GM12878 (cell line): ENCODE measurements at regions not wholly inside any gene's neighbourhood (a gene's known extent, or its start where the extent isn't known, plus 50 kb on each side); places are given as distances from the start of the nearest gene placed in this dataset.

Experiments
- ATAC-seq: fragments of 200-7000 bp; cut with Tn5 transposase; 3 replicates; pipeline ENCODE4 v1.9.1; 2020; ENCODE audit warnings: mild to moderate bottlenecking, moderate library complexity
- BruUV-seq: library from RNA; stranded (reverse); fragments of 400-500 nt; replicated peaks from 2 replicates; lab custom pipeline; 2021; lab: Mats Ljungman, UMichigan
- CTCF ChIA-PET: fragments of 300-600 bp; sonication (Branson Sonifier 250); formaldehyde crosslinking; extraction: SDS; loops from one replicate; lab custom pipeline; 2021; ENCODE audit warnings: inconsistent platforms; lab: Yijun Ruan, JAX
- POLR2A ChIA-PET: fragments of 350-600 bp; formaldehyde crosslinking; extraction: SDS; loops from one replicate; lab custom pipeline; 2021; ENCODE audit warnings: inconsistent platforms; lab: Charles Lee
- RAD21 ChIA-PET: fragments of 300-600 bp; sonication (Branson Sonifier 250); formaldehyde crosslinking; loops from one replicate; lab custom pipeline; 2023; ENCODE audit warnings: antibody characterized with exemption; ENCODE audit not compliant: unreplicated experiment; lab: Charles Lee
- SMC1A ChIA-PET: fragments of 300-600 bp; sonication (Branson Sonifier 250); formaldehyde crosslinking; loops from one replicate; lab custom pipeline; 2023; ENCODE audit not compliant: unreplicated experiment, uncharacterized antibody; lab: Charles Lee
- DNase-seq: peaks from one replicate; pipeline ENCODE4 v3.0.0-alpha.2; 2011; ENCODE audit warnings: low read depth, low spot score
- FAIRE-seq: peaks from 3 replicates; lab custom pipeline; 2011; peaks lifted over from hg19 to GRCh38; lab: Jason Lieb, UNC
- H2AFZ ChIP-seq: 2 replicates; pipeline ENCODE4 v1.6.0; 2011; ENCODE audit warnings: low read depth, low read length, control low read depth; ENCODE audit not compliant: control insufficient read depth
- H3K27ac ChIP-seq: 2 replicates; pipeline ENCODE4 v1.5.1; 2011; ENCODE audit warnings: control low read depth; ENCODE audit not compliant: control insufficient read depth, insufficient read depth
- H3K27me3 ChIP-seq, 2 experiments: replicated peaks in 1 of 2; 2 replicates each; pipeline versions ENCODE4 v1.6.0 to v1.6.1; 2011; ENCODE audit warnings: low read length in 1 of 2; ENCODE audit not compliant: control insufficient read depth in 2 of 2, insufficient read depth in 2 of 2
- H3K36me3 ChIP-seq, 2 experiments: 2 replicates each; pipeline ENCODE4 v1.5.1; 2011; ENCODE audit warnings: low read length in 1 of 2; ENCODE audit not compliant: control insufficient read depth in 2 of 2, insufficient read depth in 2 of 2
- H3K4me1 ChIP-seq: 2 replicates; pipeline ENCODE4 v1.6.1; 2011; ENCODE audit warnings: mild to moderate bottlenecking, low read length, moderate library complexity, mixed read lengths; ENCODE audit not compliant: control insufficient read depth, insufficient read depth
- H3K4me2 ChIP-seq: 2 replicates; pipeline ENCODE4 v1.6.0; 2011; ENCODE audit warnings: control low read depth; ENCODE audit not compliant: control insufficient read depth, insufficient read depth
- H3K4me3 ChIP-seq: fragments of 200-600 bp; sonication (generic); 2 replicates; pipeline ENCODE4 v1.5.1; 2016
- H3K79me2 ChIP-seq: 2 replicates; pipeline ENCODE4 v1.6.0; 2011; ENCODE audit warnings: low read length; ENCODE audit not compliant: control insufficient read depth, insufficient read depth
- H3K9ac ChIP-seq: 2 replicates; pipeline ENCODE4 v1.8.0; 2011; ENCODE audit warnings: low read length, control low read depth, mixed read lengths; ENCODE audit not compliant: control insufficient read depth, insufficient read depth
- H3K9me3 ChIP-seq: replicated peaks from 3 replicates; pipeline ENCODE4 v1.5.1; 2011; ENCODE audit warnings: mild to moderate bottlenecking, low read length; ENCODE audit not compliant: control insufficient read depth, insufficient read depth
- H4K20me1 ChIP-seq: 2 replicates; pipeline ENCODE4 v1.6.0; 2011; ENCODE audit not compliant: control insufficient read depth, insufficient read depth
- BRCA1 ChIP-seq: IDR thresholded peaks from 2 replicates; pipeline ENCODE4 v1.6.1; 2011; ENCODE audit warnings: low read depth, low read length, improper control_type of control experiment
- CHD4 ChIP-seq: fragments of 200-600 bp; sonication (generic); IDR thresholded peaks from 2 replicates; pipeline ENCODE4 v1.6.1; 2016; ENCODE audit warnings: mild to moderate bottlenecking
- EED ChIP-seq: sonication (generic); IDR thresholded peaks from 2 replicates; pipeline ENCODE4 v1.6.1; 2016; ENCODE audit warnings: antibody characterized with exemption, low read depth
- FOXK2 ChIP-seq: fragments of 450-650 bp; IDR thresholded peaks from 2 replicates; pipeline ENCODE4 v1.6.1; 2017; ENCODE audit warnings: mild to moderate bottlenecking, moderate library complexity
- MAX ChIP-seq: IDR thresholded peaks from 2 replicates; pipeline ENCODE4 v1.6.1; 2012; ENCODE audit warnings: low read depth, low read length, improper control_type of control experiment
- MXI1 ChIP-seq: fragments of 150-350 bp; IDR thresholded peaks from 2 replicates; pipeline ENCODE4 v1.6.1; 2011; ENCODE audit warnings: low read depth, mild to moderate bottlenecking, inconsistent platforms, low read length, improper control_type of control experiment
- NFYA ChIP-seq: IDR thresholded peaks from 2 replicates; pipeline ENCODE4 v1.6.1; 2011; ENCODE audit warnings: low read depth, mild to moderate bottlenecking, low read length, improper control_type of control experiment, borderline replicate concordance
- PML ChIP-seq: IDR thresholded peaks from 2 replicates; pipeline ENCODE4 v1.6.1; 2012; ENCODE audit warnings: low read length, inconsistent platforms
- RAD21 ChIP-seq: IDR thresholded peaks from 2 replicates; pipeline ENCODE4 v1.6.1; 2011; ENCODE audit warnings: mild to moderate bottlenecking, low read depth, low read length, moderate library complexity; ENCODE audit not compliant: insufficient read depth
- REST ChIP-seq: IDR thresholded peaks from 2 replicates; pipeline ENCODE4 v1.6.1; 2012; ENCODE audit warnings: mild to moderate bottlenecking, low read depth, low read length
- SREBF2 ChIP-seq: IDR thresholded peaks from 2 replicates; pipeline ENCODE4 v1.6.1; 2012; ENCODE audit warnings: mild to moderate bottlenecking, low read length
- YY1 ChIP-seq: IDR thresholded peaks from 2 replicates; pipeline ENCODE4 v1.6.1; 2011; ENCODE audit warnings: low read depth, mild to moderate bottlenecking, low read length
- ZNF687 ChIP-seq: fragments of 450-650 bp; IDR thresholded peaks from 2 replicates; pipeline ENCODE4 v1.6.1; 2017; ENCODE audit warnings: mild to moderate bottlenecking, moderate library complexity
- WGBS: methylation state at CpG from one replicate; pipeline ENCODE4 v1.1.6; 2016; ENCODE audit warnings: low lambda C conversion rate; ENCODE audit not compliant: insufficient replicate concordance, insufficient coverage; ENCODE audit errors: missing lambda C conversion rate; 5-methylcytosine and 5-hydroxymethylcytosine counted together
- in situ Hi-C: fragments of 300-500 bp; cut with MboI; formaldehyde crosslinking; loops from 9 replicates; pipeline ENCODE4 v1.14.3; 2018; ENCODE audit warnings: mixed read lengths
- intact Hi-C: fragments of 100-400 bp; cut with micrococcal nuclease; formaldehyde crosslinking; loops from one replicate; pipeline ENCODE4 v1.14.2; 2022; ENCODE audit not compliant: unreplicated experiment
- TF ChIP-seq, protein P1 (sequence below), 3 experiments: IDR thresholded peaks in 2 of 3; conservative IDR thresholded peaks in 1 of 3; 2 replicates each; pipeline ENCODE4 v1.5.1; 2011; ENCODE audit warnings: low read depth in 3 of 3, low read length in 3 of 3, mild to moderate bottlenecking in 3 of 3, control low read depth in 2 of 3, moderate library complexity in 2 of 3, inconsistent platforms in 1 of 3, mixed read lengths in 1 of 3; ENCODE audit not compliant: control insufficient read depth in 2 of 3, insufficient read depth in 1 of 3; ENCODE audit errors: extremely low read depth in 1 of 3

DNA sequence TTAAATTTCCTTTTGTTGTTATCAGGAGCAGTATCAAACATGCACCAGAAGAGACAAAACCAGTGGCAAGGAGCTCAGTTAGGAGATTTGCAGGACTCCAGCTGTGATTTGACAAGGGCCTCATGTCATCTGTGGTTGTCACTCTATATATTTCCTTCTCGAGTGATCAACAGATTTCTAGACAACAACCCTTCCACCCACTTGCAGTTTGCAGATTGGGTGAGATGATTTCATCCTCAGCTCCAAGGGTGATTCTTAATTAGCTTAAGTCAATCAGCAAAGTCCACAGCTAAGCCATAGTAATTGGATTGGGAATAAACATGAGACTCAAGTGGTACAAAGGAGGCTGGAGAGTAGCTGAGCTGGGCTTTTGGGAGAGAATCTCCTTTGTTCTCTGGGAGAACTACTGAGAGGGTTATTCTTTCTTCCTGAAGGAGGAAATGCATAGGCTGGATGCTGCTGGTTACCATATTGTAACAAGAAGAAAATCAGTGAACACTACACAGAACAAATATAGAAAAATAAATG lies 192.8 kb downstream of the PPARGC1A start:
- SMC1A ChIA-PET: no interaction called here
- H3K36me3 ChIP-seq: no peaks in the 10 kb centered on the region
- intact Hi-C loops (no loop called here), in situ Hi-C loops (no loop called here)
- CTCF ChIA-PET: no interaction called here
- 7% methylated on average over 1 of the region's 1 CpG for WGBS
- no peak overlapping the region for H2AFZ ChIP-seq
- H3K4me2 ChIP-seq: no peak overlapping the region
- DNase-seq (no peak), FAIRE-seq (no peak), ATAC-seq (no peak)
- RAD21 ChIA-PET: no interaction called here
- POLR2A ChIA-PET: interaction anchor here (0.5 kb wide), 1 partner anchor 802 kb away, joined by 3 read pairs; no protein-coding TSS in a partner anchor
- no peak overlapping the region for H3K27ac ChIP-seq
- H3K79me2 ChIP-seq: no peaks in the 10 kb centered on the region
- H3K9ac ChIP-seq: no peak overlapping the region
- H3K9me3 ChIP-seq: no peaks in the 10 kb centered on the region
- H3K4me3 ChIP-seq: no peak overlapping the region
- BruUV-seq: no TSS peak
- no peaks in the 10 kb centered on the region for H4K20me1 ChIP-seq
- H3K27me3 ChIP-seq: no peaks in the 10 kb centered on the region
- no peaks in the 10 kb centered on the region for H3K4me1 ChIP-seq
- TF ChIP-seq ZNF687 (no peak), CHD4 (no peak), PML (no peak), BRCA1 (no peak), FOXK2 (no peak), REST (no peak), NFYA (no peak), EED (no peak), YY1 (no peak), RAD21 (no peak), MXI1 (no peak), SREBF2 (no peak), MAX (no peak)
- TF ChIP-seq, protein P1, sequence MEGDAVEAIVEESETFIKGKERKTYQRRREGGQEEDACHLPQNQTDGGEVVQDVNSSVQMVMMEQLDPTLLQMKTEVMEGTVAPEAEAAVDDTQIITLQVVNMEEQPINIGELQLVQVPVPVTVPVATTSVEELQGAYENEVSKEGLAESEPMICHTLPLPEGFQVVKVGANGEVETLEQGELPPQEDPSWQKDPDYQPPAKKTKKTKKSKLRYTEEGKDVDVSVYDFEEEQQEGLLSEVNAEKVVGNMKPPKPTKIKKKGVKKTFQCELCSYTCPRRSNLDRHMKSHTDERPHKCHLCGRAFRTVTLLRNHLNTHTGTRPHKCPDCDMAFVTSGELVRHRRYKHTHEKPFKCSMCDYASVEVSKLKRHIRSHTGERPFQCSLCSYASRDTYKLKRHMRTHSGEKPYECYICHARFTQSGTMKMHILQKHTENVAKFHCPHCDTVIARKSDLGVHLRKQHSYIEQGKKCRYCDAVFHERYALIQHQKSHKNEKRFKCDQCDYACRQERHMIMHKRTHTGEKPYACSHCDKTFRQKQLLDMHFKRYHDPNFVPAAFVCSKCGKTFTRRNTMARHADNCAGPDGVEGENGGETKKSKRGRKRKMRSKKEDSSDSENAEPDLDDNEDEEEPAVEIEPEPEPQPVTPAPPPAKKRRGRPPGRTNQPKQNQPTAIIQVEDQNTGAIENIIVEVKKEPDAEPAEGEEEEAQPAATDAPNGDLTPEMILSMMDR (IDR thresholded peaks at IDR 0.05 in 2 of 3, conservative IDR thresholded peaks at IDR 0.05 in 1 of 3; ENCODE audit: control insufficient read depth in 2 of 3, extremely low read depth in 1 of 3, insufficient read depth in 1 of 3, low read depth in 3 of 3, low read length in 3 of 3): no peak
